ENCODE measurements at regions not wholly inside any gene's neighbourhood (a gene's known extent, or its start where the extent isn't known, plus 50 kb on each side); places are given as distances from the start of the nearest gene placed in this dataset.

DNA sequence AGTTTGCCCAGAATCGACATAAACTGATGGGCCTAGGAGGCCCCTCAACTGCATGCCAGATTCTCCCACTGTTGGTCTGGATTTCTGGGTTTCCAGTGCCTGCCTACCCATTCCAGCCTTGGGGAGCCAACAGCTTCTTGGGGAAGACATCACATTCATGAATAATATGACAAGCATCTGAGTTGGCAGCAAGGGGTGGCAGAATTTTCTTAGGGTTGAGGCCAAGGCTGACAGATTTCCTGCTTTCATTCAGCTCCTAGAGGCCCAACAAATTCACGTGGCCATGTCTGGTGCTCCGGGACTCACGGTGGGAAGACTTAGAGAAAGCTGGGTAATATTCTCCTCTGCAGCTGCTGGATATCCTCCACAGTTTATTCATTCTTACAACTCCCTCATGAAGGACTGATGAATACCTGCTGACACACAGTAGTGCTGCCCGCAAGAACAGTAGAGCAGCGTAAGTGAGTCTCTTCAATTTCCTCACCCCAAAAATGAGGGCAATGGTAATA is 305.0 kb upstream of the TNC start:
- ChIA-PET CTCF (no interaction called here), POLR2A (no interaction called here)
- no peaks in the 10 kb centered on the region for H3F3A ChIP-seq (replicated peaks; ENCODE audit: insufficient read depth)
- 61% methylated on average over 6 of the region's 6 CpGs for WGBS (ENCODE audit: low lambda C conversion rate)
- H4K20me1 ChIP-seq (ENCODE audit: insufficient read depth): no peaks in the 10 kb centered on the region
- no peak for DNase-seq
- H3K27ac ChIP-seq (ENCODE audit: low read depth in 2 of 2, low read length in 1 of 2): no peak overlapping the region
- no peaks in the 10 kb centered on the region for H3K36me3 ChIP-seq (replicated peaks in 1 of 2; ENCODE audit: control insufficient read depth in 1 of 2, insufficient read depth in 2 of 2, low read length in 1 of 2)
- no peaks in the 10 kb centered on the region; the same call in 1 of the 2 replicates for H3K9me2 ChIP-seq
- H2AFZ ChIP-seq (ENCODE audit: low read depth): no peak overlapping the region
- no peak overlapping the region for H3K9ac ChIP-seq
- no peaks in the 10 kb centered on the region for H3K27me3 ChIP-seq (ENCODE audit: insufficient read depth)
- TF ChIP-seq, protein P1, sequence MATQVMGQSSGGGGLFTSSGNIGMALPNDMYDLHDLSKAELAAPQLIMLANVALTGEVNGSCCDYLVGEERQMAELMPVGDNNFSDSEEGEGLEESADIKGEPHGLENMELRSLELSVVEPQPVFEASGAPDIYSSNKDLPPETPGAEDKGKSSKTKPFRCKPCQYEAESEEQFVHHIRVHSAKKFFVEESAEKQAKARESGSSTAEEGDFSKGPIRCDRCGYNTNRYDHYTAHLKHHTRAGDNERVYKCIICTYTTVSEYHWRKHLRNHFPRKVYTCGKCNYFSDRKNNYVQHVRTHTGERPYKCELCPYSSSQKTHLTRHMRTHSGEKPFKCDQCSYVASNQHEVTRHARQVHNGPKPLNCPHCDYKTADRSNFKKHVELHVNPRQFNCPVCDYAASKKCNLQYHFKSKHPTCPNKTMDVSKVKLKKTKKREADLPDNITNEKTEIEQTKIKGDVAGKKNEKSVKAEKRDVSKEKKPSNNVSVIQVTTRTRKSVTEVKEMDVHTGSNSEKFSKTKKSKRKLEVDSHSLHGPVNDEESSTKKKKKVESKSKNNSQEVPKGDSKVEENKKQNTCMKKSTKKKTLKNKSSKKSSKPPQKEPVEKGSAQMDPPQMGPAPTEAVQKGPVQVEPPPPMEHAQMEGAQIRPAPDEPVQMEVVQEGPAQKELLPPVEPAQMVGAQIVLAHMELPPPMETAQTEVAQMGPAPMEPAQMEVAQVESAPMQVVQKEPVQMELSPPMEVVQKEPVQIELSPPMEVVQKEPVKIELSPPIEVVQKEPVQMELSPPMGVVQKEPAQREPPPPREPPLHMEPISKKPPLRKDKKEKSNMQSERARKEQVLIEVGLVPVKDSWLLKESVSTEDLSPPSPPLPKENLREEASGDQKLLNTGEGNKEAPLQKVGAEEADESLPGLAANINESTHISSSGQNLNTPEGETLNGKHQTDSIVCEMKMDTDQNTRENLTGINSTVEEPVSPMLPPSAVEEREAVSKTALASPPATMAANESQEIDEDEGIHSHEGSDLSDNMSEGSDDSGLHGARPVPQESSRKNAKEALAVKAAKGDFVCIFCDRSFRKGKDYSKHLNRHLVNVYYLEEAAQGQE (IDR thresholded peaks at IDR 0.05; ENCODE audit: low read depth, low read length): no peak
- TF ChIP-seq RXRA (IDR thresholded peaks at IDR 0.05; ENCODE audit: borderline replicate concordance, low read depth): no peak
- TF ChIP-seq MXI1 (IDR thresholded peaks at IDR 0.05; ENCODE audit: low read depth, low read length): no peak
- TF ChIP-seq, protein P2, sequence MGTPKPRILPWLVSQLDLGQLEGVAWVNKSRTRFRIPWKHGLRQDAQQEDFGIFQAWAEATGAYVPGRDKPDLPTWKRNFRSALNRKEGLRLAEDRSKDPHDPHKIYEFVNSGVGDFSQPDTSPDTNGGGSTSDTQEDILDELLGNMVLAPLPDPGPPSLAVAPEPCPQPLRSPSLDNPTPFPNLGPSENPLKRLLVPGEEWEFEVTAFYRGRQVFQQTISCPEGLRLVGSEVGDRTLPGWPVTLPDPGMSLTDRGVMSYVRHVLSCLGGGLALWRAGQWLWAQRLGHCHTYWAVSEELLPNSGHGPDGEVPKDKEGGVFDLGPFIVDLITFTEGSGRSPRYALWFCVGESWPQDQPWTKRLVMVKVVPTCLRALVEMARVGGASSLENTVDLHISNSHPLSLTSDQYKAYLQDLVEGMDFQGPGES (IDR thresholded peaks at IDR 0.05; ENCODE audit: low read depth, low read length): no peak
- TF ChIP-seq SIN3A (IDR thresholded peaks at IDR 0.05; ENCODE audit: borderline replicate concordance, low read depth, low read length): no peak
- TF ChIP-seq POLR2AphosphoS5 (IDR thresholded peaks at IDR 0.05; ENCODE audit: low read depth, low read length): no peak
- no peak for TF ChIP-seq RFX5 (IDR thresholded peaks at IDR 0.05; ENCODE audit: low read length)
- TF ChIP-seq TAF1 (IDR thresholded peaks at IDR 0.05; ENCODE audit: borderline replicate concordance, low read depth, low read length): no peak
- TF ChIP-seq, protein P3, sequence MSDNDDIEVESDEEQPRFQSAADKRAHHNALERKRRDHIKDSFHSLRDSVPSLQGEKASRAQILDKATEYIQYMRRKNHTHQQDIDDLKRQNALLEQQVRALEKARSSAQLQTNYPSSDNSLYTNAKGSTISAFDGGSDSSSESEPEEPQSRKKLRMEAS (IDR thresholded peaks at IDR 0.05; ENCODE audit: low read depth): no peak
- TF ChIP-seq, protein P4, sequence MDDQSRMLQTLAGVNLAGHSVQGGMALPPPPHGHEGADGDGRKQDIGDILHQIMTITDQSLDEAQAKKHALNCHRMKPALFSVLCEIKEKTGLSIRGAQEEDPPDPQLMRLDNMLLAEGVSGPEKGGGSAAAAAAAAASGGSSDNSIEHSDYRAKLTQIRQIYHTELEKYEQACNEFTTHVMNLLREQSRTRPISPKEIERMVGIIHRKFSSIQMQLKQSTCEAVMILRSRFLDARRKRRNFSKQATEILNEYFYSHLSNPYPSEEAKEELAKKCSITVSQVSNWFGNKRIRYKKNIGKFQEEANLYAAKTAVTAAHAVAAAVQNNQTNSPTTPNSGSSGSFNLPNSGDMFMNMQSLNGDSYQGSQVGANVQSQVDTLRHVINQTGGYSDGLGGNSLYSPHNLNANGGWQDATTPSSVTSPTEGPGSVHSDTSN (IDR thresholded peaks at IDR 0.05): no peak
- TF ChIP-seq NFIC (IDR thresholded peaks at IDR 0.05; ENCODE audit: borderline replicate concordance): no peak
- TF ChIP-seq, protein P5, sequence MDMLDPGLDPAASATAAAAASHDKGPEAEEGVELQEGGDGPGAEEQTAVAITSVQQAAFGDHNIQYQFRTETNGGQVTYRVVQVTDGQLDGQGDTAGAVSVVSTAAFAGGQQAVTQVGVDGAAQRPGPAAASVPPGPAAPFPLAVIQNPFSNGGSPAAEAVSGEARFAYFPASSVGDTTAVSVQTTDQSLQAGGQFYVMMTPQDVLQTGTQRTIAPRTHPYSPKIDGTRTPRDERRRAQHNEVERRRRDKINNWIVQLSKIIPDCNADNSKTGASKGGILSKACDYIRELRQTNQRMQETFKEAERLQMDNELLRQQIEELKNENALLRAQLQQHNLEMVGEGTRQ (IDR thresholded peaks at IDR 0.05; ENCODE audit: borderline replicate concordance, low read depth, low read length): no peak
- no peak overlapping the region for H3K4me2 ChIP-seq
- H3K4me3 ChIP-seq (ENCODE audit: low read depth in 2 of 2, low read length in 1 of 2): no peak overlapping the region
- H3K9me3 ChIP-seq: 0 out of 2 replicates have a peak, but pooled peaks cover 9% of the 10 kb centered on the region
- H3K4me1 ChIP-seq (ENCODE audit: control insufficient read depth in 1 of 2, insufficient read depth in 2 of 2, low read depth in 1 of 2, low read length in 1 of 2): no peaks in the 10 kb centered on the region
- H3K79me2 ChIP-seq (ENCODE audit: insufficient read depth): no peaks in the 10 kb centered on the region

Data from SK-N-SH (cell line).